Muscle of leg (tissue), 3 donors: ENCODE measurements at regions not wholly inside any gene's neighbourhood (a gene's known extent, or its start where the extent isn't known, plus 50 kb on each side); places are given as distances from the start of the nearest gene placed in this dataset.

Experiments
- DNase-seq: peaks from one replicate; pipeline ENCODE4 v3.0.0; 2013
- H3K27ac ChIP-seq: one replicate; pipeline ENCODE4 v1.5.1; 2013; ENCODE audit warnings: mild to moderate bottlenecking, low read length, control low read depth
- H3K27me3 ChIP-seq: one replicate; pipeline ENCODE4 v1.6.1; 2013; ENCODE audit warnings: low read length; ENCODE audit not compliant: control insufficient read depth, insufficient read depth
- H3K36me3 ChIP-seq: one replicate; pipeline ENCODE4 v1.6.1; 2013; ENCODE audit warnings: low read length; ENCODE audit not compliant: control insufficient read depth, insufficient read depth
- H3K4me1 ChIP-seq: one replicate; pipeline ENCODE4 v1.6.1; 2013; ENCODE audit warnings: low read length; ENCODE audit not compliant: control insufficient read depth, insufficient read depth
- H3K4me3 ChIP-seq: one replicate; pipeline ENCODE4 v1.5.1; 2013; ENCODE audit warnings: low read length, control low read depth
- H3K9me3 ChIP-seq: replicated peaks from 2 replicates; pipeline ENCODE4 v1.6.1; 2013; ENCODE audit warnings: low read depth, low read length; ENCODE audit not compliant: control insufficient read depth
- WGBS: methylation state at CpG from one replicate; pipeline ENCODE4 v1.1.5; 2013; ENCODE audit warnings: missing lambda C conversion rate; ENCODE audit not compliant: insufficient coverage; 5-methylcytosine and 5-hydroxymethylcytosine counted together

DNA sequence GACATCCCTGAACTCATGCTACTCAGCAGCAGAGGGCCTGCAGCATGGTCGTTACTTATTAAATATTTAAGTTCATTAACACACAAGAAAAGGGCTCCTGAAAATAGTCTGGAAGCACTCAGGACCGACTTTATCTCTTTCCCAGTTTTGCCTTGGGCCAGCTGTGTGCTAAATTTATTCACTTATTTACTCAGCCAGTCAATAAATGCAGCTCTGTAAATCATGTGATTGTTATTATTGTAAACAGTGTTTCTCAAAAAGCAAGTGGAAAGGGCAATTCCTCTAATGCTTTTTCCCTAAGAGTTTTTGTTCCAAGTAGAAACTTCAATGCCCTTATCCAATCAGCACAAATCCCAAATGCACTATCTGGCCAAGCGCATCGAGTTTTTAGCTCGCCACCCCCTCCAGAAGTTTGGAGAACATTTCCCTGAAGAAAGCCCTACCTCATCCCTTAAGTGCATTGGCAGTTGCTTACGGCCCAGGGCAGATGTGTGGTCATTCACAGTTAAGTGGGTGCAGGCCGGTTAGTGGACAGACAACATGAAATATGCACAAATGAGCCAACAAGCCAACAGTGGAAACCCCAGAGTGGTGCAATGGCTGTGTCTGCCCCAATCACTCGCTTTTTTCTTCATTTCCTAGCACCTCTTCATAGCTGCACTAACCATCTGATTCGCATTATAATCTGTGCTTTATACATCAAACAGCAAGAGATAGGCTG is 125.8 kb downstream of the SMIM20 start:
- H3K4me3 ChIP-seq: no peak overlapping the region
- 79% methylated on average over 4 of the region's 9 CpGs for WGBS
- peaks cover 17% of the 10 kb centered on the region for H3K4me1 ChIP-seq
- no peaks in the 10 kb centered on the region for H3K36me3 ChIP-seq
- DNase-seq: peak; percentile 71
- H3K27ac ChIP-seq: peak overlapping the region; percentile 59
- no peaks in the 10 kb centered on the region for H3K9me3 ChIP-seq
- no peaks in the 10 kb centered on the region for H3K27me3 ChIP-seq

DNA sequence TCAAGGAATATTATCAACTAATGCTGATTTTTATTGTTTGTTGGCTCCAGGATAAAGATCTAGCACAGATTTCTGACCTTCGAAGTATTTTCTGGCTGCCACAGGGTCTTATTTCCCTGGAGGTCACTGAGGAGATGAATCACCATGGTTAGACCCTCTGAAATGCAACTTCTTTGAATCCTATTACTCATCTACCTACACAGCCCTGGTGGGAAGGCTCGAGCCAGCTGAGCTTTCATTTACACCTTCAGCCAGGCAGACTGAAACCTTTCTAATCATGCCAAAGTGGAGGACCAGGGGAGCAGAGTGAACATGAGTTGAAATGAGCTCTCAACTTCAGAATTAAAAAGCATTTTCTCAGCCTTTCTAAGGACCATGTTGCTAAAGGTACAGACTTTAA is 130.5 kb downstream of the SMIM20 start:
- Histone ChIP-seq H3K27ac (no peak overlapping the region), H3K27me3 (no peaks in the 10 kb centered on the region), H3K9me3 (no peaks in the 10 kb centered on the region), H3K36me3 (no peaks in the 10 kb centered on the region), H3K4me1 (peaks cover 22% of the 10 kb centered on the region), H3K4me3 (no peak overlapping the region)
- no peak for DNase-seq
- WGBS: 25% methylated on average over 1 of the region's 2 CpGs

DNA sequence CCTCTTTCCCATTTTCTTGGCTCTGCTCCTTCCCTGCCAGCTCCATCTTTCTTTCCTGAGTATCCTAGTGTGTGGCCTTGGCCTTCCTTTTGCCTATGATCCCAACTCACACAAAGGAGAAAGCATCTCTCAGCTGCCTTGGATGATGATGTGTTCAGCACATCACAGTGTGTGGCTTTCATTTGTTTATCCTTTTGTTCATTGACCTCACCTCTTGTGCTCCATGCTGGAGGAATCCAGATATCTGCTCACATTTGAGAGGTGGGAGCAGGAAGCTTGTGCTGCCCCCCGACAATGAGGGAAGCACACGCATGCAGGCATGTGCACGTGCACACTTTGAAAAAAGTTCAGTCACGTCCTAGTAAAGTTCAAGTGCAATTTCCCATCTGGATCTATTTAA is 131.0 kb downstream of the SMIM20 start:
- H3K9me3 ChIP-seq: no peaks in the 10 kb centered on the region
- H3K27me3 ChIP-seq: no peaks in the 10 kb centered on the region
- H3K4me1 ChIP-seq: peaks cover 23% of the 10 kb centered on the region
- no peaks in the 10 kb centered on the region for H3K36me3 ChIP-seq
- DNase-seq: peak; percentile 56
- 71% methylated on average over 2 of the region's 4 CpGs for WGBS
- no peak overlapping the region for H3K27ac ChIP-seq
- H3K4me3 ChIP-seq: no peak overlapping the region

DNA sequence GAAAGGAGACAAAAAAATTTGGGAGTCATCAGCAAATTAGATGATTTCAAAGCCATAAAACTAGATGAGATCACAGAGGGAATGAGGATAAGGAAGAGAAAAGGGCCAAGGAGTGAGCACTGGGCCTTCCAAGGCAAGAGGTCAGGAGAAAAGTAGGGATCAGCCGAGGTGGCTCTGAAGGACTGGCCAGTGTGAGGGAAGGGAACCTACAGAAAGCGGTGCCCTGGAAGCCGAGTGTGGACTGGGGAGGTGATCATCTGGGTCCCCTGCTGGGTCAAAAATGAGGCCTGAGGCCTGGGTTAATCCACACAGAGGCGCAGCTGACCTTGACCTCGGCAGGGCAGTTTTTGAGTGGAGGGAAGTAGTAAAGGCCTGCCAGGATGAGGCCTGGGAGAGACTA is 133.8 kb downstream of the SMIM20 start:
- no peak overlapping the region for H3K4me3 ChIP-seq
- H3K36me3 ChIP-seq: no peaks in the 10 kb centered on the region
- DNase-seq: no peak
- H3K4me1 ChIP-seq: peaks cover 41% of the 10 kb centered on the region
- 81% methylated on average over 4 of the region's 5 CpGs for WGBS
- H3K9me3 ChIP-seq: no peaks in the 10 kb centered on the region
- H3K27me3 ChIP-seq: no peaks in the 10 kb centered on the region
- peak overlapping the region; percentile 96 for H3K27ac ChIP-seq

DNA sequence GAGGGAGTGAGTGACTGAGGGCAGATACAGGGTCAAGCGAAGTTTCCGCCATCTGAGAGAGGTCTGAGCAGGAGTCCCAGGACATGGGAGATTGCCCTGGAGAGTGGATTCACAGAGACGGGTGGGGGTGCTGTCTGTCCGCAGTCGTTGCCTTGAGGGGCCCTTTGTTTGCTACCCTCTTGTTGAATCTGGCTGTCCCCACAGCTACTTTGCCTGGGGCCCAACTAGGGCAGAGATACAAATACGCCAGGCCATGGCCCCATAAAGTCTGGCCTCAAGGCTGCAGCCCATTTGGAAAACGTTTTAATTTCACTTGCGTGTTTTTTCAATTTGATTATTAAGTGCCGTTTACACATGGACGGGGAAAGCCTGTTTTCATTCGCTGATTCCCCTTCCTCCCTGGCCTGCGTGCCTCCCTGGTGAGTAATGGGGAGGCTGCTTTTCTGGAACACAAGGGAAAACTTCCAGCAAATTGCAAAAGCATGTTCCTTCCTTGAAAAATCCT is 134.4 kb downstream of the SMIM20 start:
- H3K4me3 ChIP-seq: no peak overlapping the region
- DNase-seq: peak; percentile 98
- H3K27me3 ChIP-seq: no peaks in the 10 kb centered on the region
- H3K4me1 ChIP-seq: peaks cover 45% of the 10 kb centered on the region
- 26% methylated on average over 8 of the region's 12 CpGs for WGBS
- no peaks in the 10 kb centered on the region for H3K36me3 ChIP-seq
- H3K9me3 ChIP-seq: no peaks in the 10 kb centered on the region
- peak overlapping the region; percentile 96 for H3K27ac ChIP-seq

DNA sequence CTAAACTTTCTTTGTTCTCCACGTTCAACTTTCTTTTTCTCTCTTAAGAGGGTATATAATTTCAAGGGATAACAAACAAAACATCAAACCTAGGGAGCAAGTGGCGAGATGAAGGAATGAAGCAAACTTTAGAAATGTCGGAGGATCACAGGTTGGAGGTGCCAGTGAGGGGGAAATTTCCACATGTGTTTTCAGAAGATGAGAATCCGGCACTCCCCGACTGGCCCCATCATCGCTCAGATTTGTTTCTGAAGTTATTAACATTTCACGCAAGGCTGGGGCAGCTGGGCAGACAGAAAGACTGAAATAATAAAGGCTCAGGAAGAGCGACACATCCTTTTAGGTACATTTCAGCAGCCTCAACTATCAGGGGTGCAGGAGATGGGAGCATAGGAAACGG is 134.9 kb downstream of the SMIM20 start:
- peak; percentile 82 for DNase-seq
- 22% methylated on average over 4 of the region's 9 CpGs for WGBS
- peak overlapping the region; percentile 96 for H3K27ac ChIP-seq
- no peak overlapping the region for H3K4me3 ChIP-seq
- no peaks in the 10 kb centered on the region for H3K36me3 ChIP-seq
- no peaks in the 10 kb centered on the region for H3K9me3 ChIP-seq
- no peaks in the 10 kb centered on the region for H3K27me3 ChIP-seq
- peaks cover 45% of the 10 kb centered on the region for H3K4me1 ChIP-seq

DNA sequence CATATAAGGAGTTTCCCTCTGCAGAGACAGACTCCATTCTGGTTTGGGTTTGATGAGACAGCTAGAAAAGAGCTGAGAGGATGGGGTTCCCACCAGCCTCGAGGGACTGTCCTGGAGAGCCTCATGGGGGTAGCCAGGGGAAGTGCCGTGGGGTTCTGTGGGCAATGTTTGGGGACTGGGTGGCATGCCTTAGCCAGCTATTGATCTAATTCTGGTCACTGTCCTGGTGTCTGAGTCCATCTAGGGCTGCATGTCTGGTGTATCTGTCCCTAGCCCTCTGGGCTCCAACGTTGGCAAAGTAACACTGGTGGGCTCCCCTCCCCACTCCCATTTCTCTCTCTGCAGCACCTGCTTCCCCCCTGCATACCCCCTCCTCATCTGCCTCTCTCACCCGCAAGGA is 135.4 kb downstream of the SMIM20 start:
- WGBS: 63% methylated on average over 3 of the region's 4 CpGs
- Histone ChIP-seq H3K9me3 (no peaks in the 10 kb centered on the region), H3K27ac (peak overlapping the region; percentile 96), H3K4me3 (no peak overlapping the region), H3K36me3 (no peaks in the 10 kb centered on the region), H3K4me1 (peaks cover 45% of the 10 kb centered on the region), H3K27me3 (no peaks in the 10 kb centered on the region)
- DNase-seq: no peak

DNA sequence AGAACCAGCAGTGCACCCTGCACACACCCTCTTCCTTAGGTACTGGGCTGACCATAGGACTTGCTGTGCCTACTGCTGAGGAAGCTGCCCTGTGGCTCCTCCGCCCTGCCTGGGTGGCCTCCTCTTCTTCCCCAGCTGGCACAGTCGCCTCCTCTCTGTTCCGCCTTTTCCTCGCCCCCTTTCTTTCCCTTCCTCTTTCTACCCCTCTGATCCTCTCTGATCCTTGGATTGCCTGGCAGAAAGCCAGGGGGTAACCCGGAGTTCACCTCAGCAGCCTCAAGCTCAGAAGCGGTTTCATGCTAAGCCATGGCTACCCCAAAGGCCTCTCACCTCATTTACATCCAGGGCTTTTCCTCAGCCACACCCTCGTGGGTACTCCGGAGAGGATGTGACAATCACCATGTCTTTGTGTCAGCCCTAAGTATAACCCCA is 136.2 kb downstream of the SMIM20 start:
- Histone ChIP-seq H3K4me1 (peaks cover 45% of the 10 kb centered on the region), H3K36me3 (no peaks in the 10 kb centered on the region), H3K27me3 (no peaks in the 10 kb centered on the region), H3K27ac (peak overlapping the region; percentile 96), H3K4me3 (no peak overlapping the region), H3K9me3 (no peaks in the 10 kb centered on the region)
- WGBS: 60% methylated on average over 7 of the region's 8 CpGs
- DNase-seq: peak; percentile 69

DNA sequence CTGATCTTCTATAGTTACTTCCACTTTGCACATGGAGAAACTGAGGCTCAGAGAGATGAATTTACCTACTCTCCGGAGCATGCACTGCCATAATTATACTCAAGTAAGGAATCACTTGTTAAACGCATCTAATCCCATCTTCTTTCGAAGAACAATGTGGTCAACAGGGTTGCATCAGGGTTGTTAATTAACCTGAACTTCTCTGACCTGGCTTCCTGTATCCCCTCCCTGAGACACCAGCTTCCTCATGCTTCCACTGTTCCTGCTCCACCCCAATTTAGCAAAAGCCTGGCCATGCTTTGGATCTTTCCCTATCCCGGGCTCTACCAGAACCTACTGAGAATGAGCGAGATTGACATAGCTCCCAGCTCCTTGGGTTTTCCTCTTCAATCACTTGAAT is 136.7 kb downstream of the SMIM20 start:
- WGBS: 94% methylated on average over 4 of the region's 5 CpGs
- no peaks in the 10 kb centered on the region for H3K27me3 ChIP-seq
- H3K4me3 ChIP-seq: no peak overlapping the region
- no peak for DNase-seq
- peak overlapping the region; percentile 96 for H3K27ac ChIP-seq
- H3K36me3 ChIP-seq: no peaks in the 10 kb centered on the region
- no peaks in the 10 kb centered on the region for H3K9me3 ChIP-seq
- H3K4me1 ChIP-seq: peaks cover 45% of the 10 kb centered on the region

DNA sequence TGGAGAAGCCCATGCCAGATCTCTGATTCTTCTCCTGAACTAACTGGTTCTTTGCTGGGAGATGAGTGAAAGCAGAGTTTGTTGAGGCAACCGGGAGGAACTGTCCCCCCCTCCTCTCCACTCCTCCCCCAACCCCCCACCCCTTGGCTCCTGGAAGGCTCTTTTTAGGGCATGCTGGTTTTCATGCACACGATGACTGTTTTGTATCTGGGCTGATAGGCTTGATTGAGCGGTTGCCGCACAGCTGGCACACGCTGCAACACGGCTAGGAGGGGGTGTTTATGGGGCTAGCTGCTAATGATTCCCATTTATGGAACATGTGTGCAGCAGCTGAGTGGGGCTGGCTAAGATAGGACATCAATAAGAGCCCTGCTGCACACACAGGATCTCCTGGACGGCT is 137.2 kb downstream of the SMIM20 start:
- DNase-seq: peak; percentile 65
- 26% methylated on average over 6 of the region's 7 CpGs for WGBS

More for the DNA sequence above, 137.2 kb downstream of the SMIM20 start:
- Histone ChIP-seq H3K4me1 (peaks cover 45% of the 10 kb centered on the region), H3K9me3 (no peaks in the 10 kb centered on the region), H3K27ac (no peak overlapping the region), H3K36me3 (no peaks in the 10 kb centered on the region), H3K27me3 (no peaks in the 10 kb centered on the region), H3K4me3 (no peak overlapping the region)
